SK-N-SH treated with all-trans-retinoic acid at 6 μM for 48 hours (cell line): ENCODE measurements at regions not wholly inside any gene's neighbourhood (a gene's known extent, or its start where the extent isn't known, plus 50 kb on each side); places are given as distances from the start of the nearest gene placed in this dataset.

Experiments used
- BACH2 ChIP-seq: fragments of 250-450 bp; sonication (Bioruptor Pico); IDR thresholded peaks from 2 replicates; pipeline ENCODE4 v1.9.0; 2021; ENCODE audit warnings: mild to moderate bottlenecking, borderline replicate concordance
- CSDC2 ChIP-seq: fragments of 250-450 bp; sonication (Bioruptor Pico); IDR thresholded peaks from 2 replicates; pipeline ENCODE4 v1.5.0; 2020; ENCODE audit warnings: mild to moderate bottlenecking, moderate library complexity
- GLIS3 ChIP-seq: fragments of 250-450 bp; sonication (Bioruptor Pico); IDR thresholded peaks from 2 replicates; pipeline ENCODE4 v1.5.0; 2020; ENCODE audit warnings: mild to moderate bottlenecking, moderate library complexity
- PPARA ChIP-seq: fragments of 250-450 bp; sonication (Bioruptor Pico); IDR thresholded peaks from 2 replicates; pipeline ENCODE4 v1.5.0; 2020; ENCODE audit warnings: mild to moderate bottlenecking, borderline replicate concordance
- RARB ChIP-seq: fragments of 250-450 bp; sonication (Bioruptor Pico); IDR thresholded peaks from 2 replicates; pipeline ENCODE4 v1.8.0; 2021; ENCODE audit warnings: mild to moderate bottlenecking, moderate library complexity
- TCF4 ChIP-seq: fragments of 250-450 bp; sonication (Bioruptor Pico); IDR thresholded peaks from 2 replicates; pipeline ENCODE4 v1.8.0; 2021; ENCODE audit warnings: mild to moderate bottlenecking, moderate library complexity, borderline replicate concordance
- ZFP3 ChIP-seq: fragments of 250-450 bp; sonication (Bioruptor Pico); IDR thresholded peaks from 2 replicates; pipeline ENCODE4 v1.5.0; 2020; ENCODE audit warnings: mild to moderate bottlenecking, moderate library complexity
- ZNF565 ChIP-seq: fragments of 450-650 bp; formaldehyde crosslinking; conservative IDR thresholded peaks from 2 replicates; pipeline ENCODE4 v1.5.0; 2020; ENCODE audit warnings: low read depth, mild to moderate bottlenecking, moderate library complexity
- TF ChIP-seq, protein P1 (sequence below): fragments of 250-450 bp; sonication (Bioruptor Pico); IDR thresholded peaks from 2 replicates; pipeline ENCODE4 v1.8.0; 2020; ENCODE audit warnings: mild to moderate bottlenecking, moderate library complexity, borderline replicate concordance
- TF ChIP-seq, protein P2 (sequence below): fragments of 250-450 bp; sonication (Bioruptor Pico); IDR thresholded peaks from 2 replicates; pipeline ENCODE4 v1.5.0; 2020; ENCODE audit warnings: mild to moderate bottlenecking, moderate library complexity
- TF ChIP-seq, protein P3 (sequence below): fragments of 250-450 bp; sonication (Bioruptor Pico); IDR thresholded peaks from 2 replicates; pipeline ENCODE4 v1.5.1; 2021; ENCODE audit warnings: mild to moderate bottlenecking, moderate library complexity
- TF ChIP-seq, protein P4 (sequence below): fragments of 250-450 bp; sonication (Bioruptor Pico); IDR thresholded peaks from 2 replicates; pipeline ENCODE4 v1.5.1; 2020; ENCODE audit warnings: low read depth, mild to moderate bottlenecking, moderate library complexity

DNA sequence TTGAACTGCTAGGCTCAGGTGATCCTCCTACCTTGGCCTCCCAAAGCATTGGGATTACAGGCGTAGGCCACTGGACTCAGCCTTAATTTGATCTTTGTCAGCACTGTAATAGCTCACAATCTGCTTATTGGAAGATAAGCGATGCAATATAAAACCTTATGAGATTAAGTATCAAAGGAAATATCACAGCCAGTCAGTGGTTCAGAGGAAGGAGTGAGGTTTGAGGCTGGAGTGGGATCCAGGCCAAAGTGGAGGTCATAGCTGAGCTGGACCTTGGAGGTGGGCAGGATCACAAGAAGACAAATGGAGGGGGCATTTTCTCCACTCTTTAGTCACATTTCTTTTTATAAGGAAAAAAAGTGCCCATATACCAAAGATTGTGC lies 228.5 kb downstream of the RHOU start:
- TF ChIP-seq RARB (CRISPR knock-in tag) (no peak), PPARA (CRISPR knock-in tag) (no peak), GLIS3 (no peak), ZNF565 (no peak), CSDC2 (no peak), TCF4 (CRISPR knock-in tag) (no peak), ZFP3 (CRISPR knock-in tag) (no peak), BACH2 (CRISPR knock-in tag) (no peak)
- TF ChIP-seq, protein P1, sequence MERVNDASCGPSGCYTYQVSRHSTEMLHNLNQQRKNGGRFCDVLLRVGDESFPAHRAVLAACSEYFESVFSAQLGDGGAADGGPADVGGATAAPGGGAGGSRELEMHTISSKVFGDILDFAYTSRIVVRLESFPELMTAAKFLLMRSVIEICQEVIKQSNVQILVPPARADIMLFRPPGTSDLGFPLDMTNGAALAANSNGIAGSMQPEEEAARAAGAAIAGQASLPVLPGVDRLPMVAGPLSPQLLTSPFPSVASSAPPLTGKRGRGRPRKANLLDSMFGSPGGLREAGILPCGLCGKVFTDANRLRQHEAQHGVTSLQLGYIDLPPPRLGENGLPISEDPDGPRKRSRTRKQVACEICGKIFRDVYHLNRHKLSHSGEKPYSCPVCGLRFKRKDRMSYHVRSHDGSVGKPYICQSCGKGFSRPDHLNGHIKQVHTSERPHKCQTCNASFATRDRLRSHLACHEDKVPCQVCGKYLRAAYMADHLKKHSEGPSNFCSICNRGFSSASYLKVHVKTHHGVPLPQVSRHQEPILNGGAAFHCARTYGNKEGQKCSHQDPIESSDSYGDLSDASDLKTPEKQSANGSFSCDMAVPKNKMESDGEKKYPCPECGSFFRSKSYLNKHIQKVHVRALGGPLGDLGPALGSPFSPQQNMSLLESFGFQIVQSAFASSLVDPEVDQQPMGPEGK (CRISPR knock-in tag) = no peak
- TF ChIP-seq, protein P2, sequence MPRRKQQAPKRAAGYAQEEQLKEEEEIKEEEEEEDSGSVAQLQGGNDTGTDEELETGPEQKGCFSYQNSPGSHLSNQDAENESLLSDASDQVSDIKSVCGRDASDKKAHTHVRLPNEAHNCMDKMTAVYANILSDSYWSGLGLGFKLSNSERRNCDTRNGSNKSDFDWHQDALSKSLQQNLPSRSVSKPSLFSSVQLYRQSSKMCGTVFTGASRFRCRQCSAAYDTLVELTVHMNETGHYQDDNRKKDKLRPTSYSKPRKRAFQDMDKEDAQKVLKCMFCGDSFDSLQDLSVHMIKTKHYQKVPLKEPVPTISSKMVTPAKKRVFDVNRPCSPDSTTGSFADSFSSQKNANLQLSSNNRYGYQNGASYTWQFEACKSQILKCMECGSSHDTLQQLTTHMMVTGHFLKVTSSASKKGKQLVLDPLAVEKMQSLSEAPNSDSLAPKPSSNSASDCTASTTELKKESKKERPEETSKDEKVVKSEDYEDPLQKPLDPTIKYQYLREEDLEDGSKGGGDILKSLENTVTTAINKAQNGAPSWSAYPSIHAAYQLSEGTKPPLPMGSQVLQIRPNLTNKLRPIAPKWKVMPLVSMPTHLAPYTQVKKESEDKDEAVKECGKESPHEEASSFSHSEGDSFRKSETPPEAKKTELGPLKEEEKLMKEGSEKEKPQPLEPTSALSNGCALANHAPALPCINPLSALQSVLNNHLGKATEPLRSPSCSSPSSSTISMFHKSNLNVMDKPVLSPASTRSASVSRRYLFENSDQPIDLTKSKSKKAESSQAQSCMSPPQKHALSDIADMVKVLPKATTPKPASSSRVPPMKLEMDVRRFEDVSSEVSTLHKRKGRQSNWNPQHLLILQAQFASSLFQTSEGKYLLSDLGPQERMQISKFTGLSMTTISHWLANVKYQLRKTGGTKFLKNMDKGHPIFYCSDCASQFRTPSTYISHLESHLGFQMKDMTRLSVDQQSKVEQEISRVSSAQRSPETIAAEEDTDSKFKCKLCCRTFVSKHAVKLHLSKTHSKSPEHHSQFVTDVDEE (CRISPR knock-in tag) = no peak
- TF ChIP-seq, protein P3, sequence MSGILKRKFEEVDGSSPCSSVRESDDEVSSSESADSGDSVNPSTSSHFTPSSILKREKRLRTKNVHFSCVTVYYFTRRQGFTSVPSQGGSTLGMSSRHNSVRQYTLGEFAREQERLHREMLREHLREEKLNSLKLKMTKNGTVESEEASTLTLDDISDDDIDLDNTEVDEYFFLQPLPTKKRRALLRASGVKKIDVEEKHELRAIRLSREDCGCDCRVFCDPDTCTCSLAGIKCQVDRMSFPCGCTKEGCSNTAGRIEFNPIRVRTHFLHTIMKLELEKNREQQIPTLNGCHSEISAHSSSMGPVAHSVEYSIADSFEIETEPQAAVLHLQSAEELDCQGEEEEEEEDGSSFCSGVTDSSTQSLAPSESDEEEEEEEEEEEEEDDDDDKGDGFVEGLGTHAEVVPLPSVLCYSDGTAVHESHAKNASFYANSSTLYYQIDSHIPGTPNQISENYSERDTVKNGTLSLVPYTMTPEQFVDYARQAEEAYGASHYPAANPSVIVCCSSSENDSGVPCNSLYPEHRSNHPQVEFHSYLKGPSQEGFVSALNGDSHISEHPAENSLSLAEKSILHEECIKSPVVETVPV (CRISPR knock-in tag) = no peak
- TF ChIP-seq, protein P4, sequence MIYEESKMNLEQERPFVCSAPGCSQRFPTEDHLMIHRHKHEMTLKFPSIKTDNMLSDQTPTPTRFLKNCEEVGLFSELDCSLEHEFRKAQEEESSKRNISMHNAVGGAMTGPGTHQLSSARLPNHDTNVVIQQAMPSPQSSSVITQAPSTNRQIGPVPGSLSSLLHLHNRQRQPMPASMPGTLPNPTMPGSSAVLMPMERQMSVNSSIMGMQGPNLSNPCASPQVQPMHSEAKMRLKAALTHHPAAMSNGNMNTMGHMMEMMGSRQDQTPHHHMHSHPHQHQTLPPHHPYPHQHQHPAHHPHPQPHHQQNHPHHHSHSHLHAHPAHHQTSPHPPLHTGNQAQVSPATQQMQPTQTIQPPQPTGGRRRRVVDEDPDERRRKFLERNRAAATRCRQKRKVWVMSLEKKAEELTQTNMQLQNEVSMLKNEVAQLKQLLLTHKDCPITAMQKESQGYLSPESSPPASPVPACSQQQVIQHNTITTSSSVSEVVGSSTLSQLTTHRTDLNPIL = no peak
